ENCODE measurements at regions not wholly inside any gene's neighbourhood (a gene's known extent, or its start where the extent isn't known, plus 50 kb on each side); places are given as distances from the start of the nearest gene placed in this dataset.

DNA sequence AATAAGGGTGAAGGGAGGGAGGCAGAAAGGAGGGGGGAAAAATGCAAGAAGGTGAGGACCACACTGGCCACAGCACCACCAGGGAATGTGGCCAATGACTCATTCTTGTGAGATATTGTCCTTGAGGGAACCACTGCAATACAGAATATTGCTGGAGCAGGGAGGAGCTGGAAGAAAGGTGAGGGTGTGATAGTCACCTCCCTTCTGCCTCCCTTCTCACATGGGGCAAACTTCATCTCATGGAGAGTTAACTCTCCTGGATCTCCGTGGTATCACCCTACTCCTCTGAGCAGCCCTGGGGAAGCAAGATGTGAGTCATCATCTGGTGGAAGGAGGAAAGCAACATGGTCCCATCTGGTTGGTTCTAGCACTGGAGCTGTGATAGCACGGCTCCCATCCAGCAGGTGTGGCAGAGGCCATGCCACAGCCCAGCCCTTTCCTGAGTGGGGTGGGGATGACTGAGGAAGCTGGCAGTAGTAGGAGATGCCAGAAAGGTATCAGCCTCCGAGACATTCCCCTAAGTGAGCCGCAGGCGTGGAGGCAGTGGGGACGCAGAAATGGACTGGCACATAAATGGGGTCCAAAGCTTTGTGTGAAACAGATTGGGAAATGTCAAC lies 115.9 kb upstream of the LPP start:
- TF ChIP-seq POLR2A (IDR thresholded peaks at IDR 0.05; ENCODE audit: low read length) (no peak), MAFK (IDR thresholded peaks at IDR 0.05; ENCODE audit: partially characterized antibody) (no peak), HDAC2 (IDR thresholded peaks at IDR 0.05) (no peak)

Measured in A549 (cell line).